Epithelial cell of esophagus (primary cell): ENCODE measurements at regions not wholly inside any gene's neighbourhood (a gene's known extent, or its start where the extent isn't known, plus 50 kb on each side); places are given as distances from the start of the nearest gene placed in this dataset.

Source experiments
- DNase-seq: peaks from one replicate; pipeline ENCODE4 v3.0.0; 2010; ENCODE audit warnings: low read depth
- H3K4me3 ChIP-seq: 2 replicates; pipeline ENCODE4 v1.5.1; 2011; ENCODE audit warnings: mild to moderate bottlenecking, low read length, control low read depth
- CTCF ChIP-seq: IDR thresholded peaks from 2 replicates; pipeline ENCODE4 v1.5.1; 2011; ENCODE audit warnings: low read depth, mild to moderate bottlenecking, low read length, control low read depth, inconsistent platforms; ENCODE audit not compliant: insufficient read depth; ENCODE audit errors: missing control alignments

DNA sequence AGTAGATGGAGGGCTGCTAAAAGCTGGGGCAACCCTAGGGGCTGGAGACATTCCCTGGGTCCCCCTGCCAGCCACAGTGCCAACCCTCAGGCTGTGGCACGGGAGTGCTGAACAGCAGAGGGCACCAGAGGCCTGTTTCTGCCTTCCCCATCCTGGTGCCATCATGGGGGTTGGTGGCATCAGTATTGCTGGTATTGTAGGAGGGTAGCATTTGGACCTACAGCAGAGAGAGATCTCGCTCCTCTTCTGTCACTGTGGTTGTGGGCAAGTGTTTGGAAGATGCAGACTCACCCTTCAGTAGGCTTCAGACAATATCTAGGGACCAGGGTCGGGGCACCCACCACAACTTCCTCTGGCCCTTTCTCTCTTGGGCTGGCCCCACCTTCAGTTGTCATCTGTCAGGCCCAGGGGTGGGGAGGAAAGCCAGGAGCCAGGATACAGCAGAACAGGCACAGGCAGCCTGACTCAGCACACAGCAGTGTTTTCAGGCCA is 123.5 kb downstream of the RPLP1 start:
- TF ChIP-seq CTCF, result peak; percentile 84
- H3K4me3 ChIP-seq, result no peak overlapping the region
- peak; percentile 47 for DNase-seq

DNA sequence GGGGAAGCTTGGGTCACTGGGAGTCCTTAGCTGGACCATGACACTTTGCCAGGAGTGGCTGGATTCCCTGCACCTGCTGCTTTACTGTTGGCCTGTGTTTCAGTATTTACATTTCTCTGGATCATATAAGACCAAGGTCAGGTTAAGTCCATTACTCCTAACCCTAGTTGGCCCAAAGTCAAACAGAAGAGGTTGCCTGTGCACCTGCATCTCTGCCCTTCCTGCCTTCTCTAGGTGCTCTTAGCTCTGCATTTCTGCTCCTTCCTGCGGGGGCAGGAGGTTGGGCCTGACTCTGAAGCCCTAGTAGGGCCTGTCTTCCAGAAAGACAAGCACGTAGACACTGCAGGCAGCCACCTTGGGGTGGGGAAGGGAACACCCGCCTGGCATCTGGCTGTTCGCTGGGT is 124.3 kb downstream of the RPLP1 start:
- no peak for DNase-seq
- no peak overlapping the region for H3K4me3 ChIP-seq

GRCh38 chr15:69577397-69577796 is 124.8 kb downstream of the RPLP1 start:
- DNase-seq, result no peak
- H3K4me3 ChIP-seq, result no peak overlapping the region
- no peak for TF ChIP-seq CTCF

More for the DNA sequence above, 124.3 kb downstream of the RPLP1 start:
- TF ChIP-seq CTCF, result no peak

- TF ChIP-seq CTCF, result no peak
- no peak for DNase-seq
- no peak overlapping the region for H3K4me3 ChIP-seq
Observed at GRCh38 chr15:69578252-69578651, 125.6 kb downstream of the RPLP1 start.

- no peak for TF ChIP-seq CTCF
- no peak overlapping the region for H3K4me3 ChIP-seq
- peak; percentile 8 for DNase-seq
Observed at GRCh38 chr15:69578787-69579583, 126.4 kb downstream of the RPLP1 start.

- TF ChIP-seq CTCF, result no peak
- no peak for DNase-seq
- H3K4me3 ChIP-seq, result no peak overlapping the region
Observed at GRCh38 chr15:69579950-69580618, 127.5 kb downstream of the RPLP1 start.

- no peak overlapping the region for H3K4me3 ChIP-seq
- no peak for TF ChIP-seq CTCF
- DNase-seq, result no peak
Observed at GRCh38 chr15:69583626-69584025, 131.0 kb downstream of the RPLP1 start.
